Subcutaneous abdominal adipose tissue (tissue), 5 donors: ENCODE measurements at regions not wholly inside any gene's neighbourhood (a gene's known extent, or its start where the extent isn't known, plus 50 kb on each side); places are given as distances from the start of the nearest gene placed in this dataset.
"Not testable (repeated sequence)": the region's sequence is repeated elsewhere in the genome, so short reads cannot be mapped to it uniquely, and the experiment has no call there.

Experiments used
- H3K27ac ChIP-seq: one replicate; pipeline ENCODE4 v1.7.0; 2013; ENCODE audit warnings: low read depth, mild to moderate bottlenecking, inconsistent platforms, low read length, moderate library complexity
- H3K27me3 ChIP-seq, 5 donors: one replicate each; pipeline ENCODE4 v1.7.0; 2013; ENCODE audit warnings: low read length in 5 of 5, inconsistent platforms in 1 of 5; ENCODE audit not compliant: control insufficient read depth in 5 of 5, insufficient read depth in 4 of 5
- H3K36me3 ChIP-seq, 5 donors: one replicate each; pipeline ENCODE4 v1.7.0; 2013; ENCODE audit warnings: low read length in 5 of 5; ENCODE audit not compliant: control insufficient read depth in 5 of 5, insufficient read depth in 5 of 5
- H3K4me1 ChIP-seq, 5 donors: one replicate each; pipeline ENCODE4 v1.7.0; 2013; ENCODE audit warnings: low read length in 5 of 5, mild to moderate bottlenecking in 3 of 5, moderate library complexity in 1 of 5; ENCODE audit not compliant: control insufficient read depth in 5 of 5, insufficient read depth in 5 of 5
- H3K4me3 ChIP-seq, 5 donors: one replicate each; pipeline ENCODE4 v1.7.0; 2013; ENCODE audit warnings: low read length in 5 of 5, low read depth in 1 of 5
- H3K9ac ChIP-seq, 5 donors: one replicate each; pipeline ENCODE4 v1.7.0; 2013; ENCODE audit warnings: low read length in 5 of 5, mild to moderate bottlenecking in 4 of 5, moderate library complexity in 3 of 5
- H3K9me3 ChIP-seq, 5 donors: one replicate each; pipeline ENCODE4 v1.7.0; 2013; ENCODE audit warnings: low read length in 5 of 5; ENCODE audit not compliant: control insufficient read depth in 5 of 5
- donor health status: healthy.
- donor health status: healthy.
- donor health status: healthy.
- donor health status: healthy.
- donor health status: healthy.

DNA sequence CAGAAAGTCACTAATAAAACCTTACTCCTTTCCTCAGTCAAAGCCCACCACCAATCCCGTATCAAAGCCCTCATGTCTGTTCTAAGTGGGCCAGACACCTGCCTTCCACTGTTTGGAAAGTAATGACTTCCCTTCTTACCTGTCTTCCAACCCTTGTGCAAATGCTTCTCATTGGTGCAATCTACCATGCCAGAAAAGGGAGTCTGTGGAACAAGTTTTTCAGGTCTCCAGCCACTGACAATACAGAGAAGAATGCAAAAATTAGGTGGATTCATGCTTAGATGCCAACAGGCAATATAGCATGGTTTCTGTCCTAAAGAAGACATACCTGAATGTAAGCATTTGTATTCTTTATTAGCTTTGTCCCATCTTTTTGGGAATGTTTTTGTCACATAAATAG, 1140.6 kb upstream of the LRRTM1 start:
- Histone ChIP-seq H3K4me3 (no peak overlapping the region), H3K9ac (no peak overlapping the region), H3K27me3 (no peaks in the 10 kb centered on the region), H3K36me3 (no peaks in the 10 kb centered on the region), H3K27ac (no peak overlapping the region), H3K9me3 (no peaks in the 10 kb centered on the region), H3K4me1 (no peaks in the 10 kb centered on the region)

DNA sequence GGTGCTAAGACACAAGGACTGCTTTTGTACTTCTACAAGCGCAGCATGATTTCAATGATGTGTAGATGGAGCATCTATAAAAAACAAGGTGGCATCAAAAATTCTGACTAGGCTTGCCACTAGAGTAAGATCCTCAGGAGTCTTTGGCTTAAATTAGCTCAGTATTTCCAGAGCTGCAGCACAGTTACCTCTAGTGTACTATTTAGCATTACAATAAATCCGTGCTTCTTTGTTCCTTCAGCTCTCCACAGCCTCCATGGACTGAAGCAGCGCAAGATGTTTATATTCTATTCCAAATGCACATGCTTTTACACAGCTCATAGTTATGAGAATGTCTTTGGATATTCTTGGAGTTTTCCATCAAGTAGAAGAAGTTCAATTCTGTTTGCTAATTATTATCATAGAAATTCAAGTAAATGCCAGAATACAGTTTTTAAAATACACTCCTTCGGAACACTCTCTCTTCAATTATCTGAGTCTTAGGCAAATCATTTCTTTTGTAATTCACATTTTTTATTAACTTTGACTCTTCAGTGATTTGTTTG, 1133.0 kb upstream of the LRRTM1 start:
- Histone ChIP-seq H3K9me3 (peaks cover 0 to 2% (median 0%) of the 10 kb centered on the region in 5 donors), H3K27me3 (no peaks in the 10 kb centered on the region), H3K4me1 (no peaks in the 10 kb centered on the region), H3K9ac (no peak overlapping the region), H3K27ac (no peak overlapping the region), H3K4me3 (no peak overlapping the region), H3K36me3 (no peaks in the 10 kb centered on the region)

DNA sequence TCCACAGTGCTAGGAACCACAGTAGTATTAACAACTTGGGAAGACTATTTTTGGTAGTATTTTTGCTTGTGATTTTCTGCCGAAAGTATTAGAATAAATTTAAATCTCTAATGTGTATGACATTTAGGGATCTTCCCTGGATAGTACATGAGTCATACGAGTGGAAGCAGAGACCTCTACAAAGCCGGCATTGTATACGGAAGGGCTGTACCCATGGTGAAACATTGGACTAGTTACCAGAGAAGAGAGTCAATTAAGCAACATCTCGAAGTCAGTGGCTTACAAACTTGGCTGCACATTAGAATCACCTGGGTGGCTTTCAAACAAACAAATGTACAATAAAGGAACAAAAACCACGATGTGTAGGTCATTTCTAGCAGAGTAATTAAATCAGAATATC, 1131.7 kb upstream of the LRRTM1 start:
- Histone ChIP-seq H3K9me3 (peaks cover 0 to 2% (median 0%) of the 10 kb centered on the region in 5 donors), H3K4me1 (no peaks in the 10 kb centered on the region), H3K27ac (no peak overlapping the region), H3K4me3 (no peak overlapping the region), H3K27me3 (no peaks in the 10 kb centered on the region), H3K9ac (no peak overlapping the region), H3K36me3 (no peaks in the 10 kb centered on the region)

DNA sequence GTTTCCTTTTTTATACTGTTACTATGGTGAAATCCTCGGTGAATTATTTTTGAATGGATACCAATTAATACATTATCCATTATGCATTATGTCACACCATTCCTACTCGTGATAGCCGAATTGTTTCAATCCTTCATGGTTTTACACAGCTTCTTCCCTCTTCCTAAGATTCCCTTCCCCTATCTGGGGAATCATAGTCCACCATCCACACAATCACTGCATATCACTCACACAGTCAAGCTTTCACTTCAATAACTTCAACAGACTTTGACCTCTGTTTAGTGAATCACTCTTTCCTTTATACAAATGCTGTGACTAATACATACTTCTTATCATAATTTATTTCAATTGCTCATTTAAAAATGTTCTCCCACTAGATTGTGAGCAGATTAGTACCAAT, 1108.1 kb upstream of the LRRTM1 start:
- Histone ChIP-seq H3K4me3 (no peak overlapping the region), H3K27me3 (no peaks in the 10 kb centered on the region)

DNA sequence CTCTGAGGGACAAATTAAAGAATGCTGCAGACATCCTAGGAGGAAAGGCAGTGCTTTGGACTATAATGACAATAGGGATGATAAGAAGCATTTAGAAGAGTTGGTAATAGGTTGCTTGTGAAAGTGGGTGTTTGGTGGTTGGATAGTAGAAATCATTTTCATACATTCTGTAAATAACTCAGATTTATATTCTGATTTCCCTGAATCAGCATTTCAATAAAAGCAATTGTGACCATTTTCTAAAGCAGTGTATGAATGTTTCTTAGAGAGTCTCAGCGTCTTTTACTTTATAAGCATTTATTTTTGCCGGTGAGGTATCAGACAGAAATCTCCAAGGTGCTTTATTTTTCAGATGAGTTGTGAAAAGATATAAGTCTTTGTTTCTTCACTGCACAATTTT, 1099.0 kb upstream of the LRRTM1 start:
- no peak overlapping the region for H3K4me3 ChIP-seq
- no peaks in the 10 kb centered on the region for H3K9me3 ChIP-seq
- no peaks in the 10 kb centered on the region for H3K27me3 ChIP-seq
- no peak overlapping the region for H3K9ac ChIP-seq
- no peaks in the 10 kb centered on the region for H3K4me1 ChIP-seq
- no peaks in the 10 kb centered on the region for H3K36me3 ChIP-seq
- no peak overlapping the region for H3K27ac ChIP-seq

More for the DNA sequence above, 1108.1 kb upstream of the LRRTM1 start:
- no peak overlapping the region for H3K9ac ChIP-seq
- no peaks in the 10 kb centered on the region for H3K36me3 ChIP-seq
- H3K27ac ChIP-seq, result no peak overlapping the region
- H3K4me1 ChIP-seq, result no peaks in the 10 kb centered on the region
- no peaks in the 10 kb centered on the region for H3K9me3 ChIP-seq

DNA sequence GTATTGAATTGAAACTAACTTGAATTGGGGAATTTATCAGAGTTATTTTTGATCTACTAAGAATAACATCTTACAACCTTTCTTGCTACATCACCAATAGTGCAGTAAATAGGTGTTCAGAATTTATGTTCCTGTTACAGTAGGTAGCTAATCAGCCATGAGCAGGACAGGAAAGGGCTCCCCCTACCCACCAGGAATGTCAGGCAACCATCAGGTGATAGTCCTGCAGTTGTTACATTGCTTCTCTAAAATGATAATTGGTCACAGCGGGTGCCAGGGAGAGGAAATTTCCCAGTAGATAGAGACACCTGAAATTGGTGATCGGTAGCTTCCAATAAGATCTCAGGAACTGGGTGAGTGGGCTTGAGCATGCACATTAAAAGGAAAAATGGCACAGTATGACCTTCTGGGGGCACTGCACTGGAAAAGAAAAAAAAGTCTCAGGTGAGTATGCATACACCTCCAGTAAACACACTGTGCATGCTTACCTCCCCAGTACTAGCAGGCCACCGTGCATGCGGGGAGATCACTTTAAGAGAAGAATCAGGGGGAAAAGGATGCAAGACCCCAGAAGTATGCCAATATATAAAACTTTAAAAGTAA, 1092.0 kb upstream of the LRRTM1 start:
- H3K9me3 ChIP-seq, result peaks cover 0 to 2% (median 0%) of the 10 kb centered on the region in 5 donors
- H3K4me1 ChIP-seq, result peaks cover 0 to 3% (median 0%) of the 10 kb centered on the region in 5 donors
- H3K27me3 ChIP-seq, result no peaks in the 10 kb centered on the region
- no peak overlapping the region for H3K27ac ChIP-seq
- H3K9ac ChIP-seq, result no peak overlapping the region
- no peaks in the 10 kb centered on the region for H3K36me3 ChIP-seq
- H3K4me3 ChIP-seq, result no peak overlapping the region

DNA sequence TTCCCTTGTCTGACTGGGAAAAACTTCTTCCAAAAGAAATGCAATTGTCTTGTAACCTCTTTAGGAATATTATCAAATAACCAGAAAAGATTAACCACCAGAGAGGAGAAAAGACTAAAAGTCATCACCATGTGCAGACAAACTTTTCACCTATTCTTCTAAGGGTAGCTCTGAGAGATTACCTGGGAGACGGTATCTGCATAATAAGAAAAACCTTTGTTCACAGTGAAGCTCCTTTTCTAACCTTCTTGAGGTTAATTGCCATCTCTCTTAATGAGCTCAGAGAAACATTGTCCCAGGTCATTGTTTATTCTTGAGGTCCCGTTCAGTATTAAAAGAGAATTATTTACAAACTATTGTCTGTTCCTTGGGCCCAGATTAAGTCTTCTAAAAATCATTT, 1091.2 kb upstream of the LRRTM1 start:
- Histone ChIP-seq H3K4me1 (peaks cover 0 to 3% (median 0%) of the 10 kb centered on the region in 5 donors), H3K9me3 (peaks cover 0 to 6% (median 0%) of the 10 kb centered on the region in 5 donors), H3K36me3 (no peaks in the 10 kb centered on the region), H3K27ac (no peak overlapping the region), H3K27me3 (no peaks in the 10 kb centered on the region), H3K9ac (no peak overlapping the region), H3K4me3 (no peak overlapping the region)

DNA sequence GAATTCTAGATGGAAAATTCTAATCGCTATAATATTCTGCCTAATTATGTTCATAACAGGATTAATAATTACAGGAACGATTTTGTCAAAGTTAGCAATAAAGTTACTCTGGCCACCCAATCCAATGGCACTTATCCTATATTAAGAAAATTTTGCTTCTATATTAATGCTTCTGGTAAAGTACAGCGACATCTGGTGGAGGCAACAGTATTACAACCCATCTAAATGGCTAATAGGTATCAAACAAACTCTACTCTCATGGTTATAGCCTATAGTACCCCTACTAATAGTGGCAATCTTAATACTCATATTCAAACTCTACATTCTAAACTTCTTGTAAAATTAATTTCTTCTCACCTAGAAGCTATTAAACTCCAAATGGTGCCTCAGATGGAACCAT, 1084.7 kb upstream of the LRRTM1 start:
- peaks cover 0 to 3% (median 0%) of the 10 kb centered on the region in 5 donors for H3K4me1 ChIP-seq
- H3K27me3 ChIP-seq, result no peaks in the 10 kb centered on the region
- peaks cover 0 to 21% (median 0%) of the 10 kb centered on the region in 5 donors for H3K9me3 ChIP-seq
- no peak overlapping the region for H3K4me3 ChIP-seq
- H3K36me3 ChIP-seq, result no peaks in the 10 kb centered on the region
- no peak overlapping the region for H3K27ac ChIP-seq
- H3K9ac ChIP-seq, result no peak overlapping the region

DNA sequence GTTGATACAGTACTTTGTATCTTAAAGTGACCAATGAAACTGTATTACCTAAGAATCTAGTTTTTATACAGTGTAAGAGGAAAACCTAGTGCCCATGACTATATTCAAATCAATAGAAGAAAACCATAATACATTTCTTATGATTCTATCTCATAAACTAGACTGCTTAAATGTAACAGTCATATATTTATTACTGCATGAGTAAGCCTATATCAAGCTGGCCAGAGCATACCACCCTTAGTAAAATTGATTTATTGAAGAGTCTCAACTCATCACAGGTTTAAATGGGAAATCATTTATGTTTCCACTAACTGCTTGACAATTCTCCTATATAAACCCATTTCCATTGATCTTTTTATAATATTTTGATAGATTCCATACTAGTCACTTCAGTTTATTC, 1059.2 kb upstream of the LRRTM1 start:
- Histone ChIP-seq H3K27me3 (no peaks in the 10 kb centered on the region), H3K4me1 (no peaks in the 10 kb centered on the region), H3K27ac (no peak overlapping the region), H3K36me3 (no peaks in the 10 kb centered on the region), H3K9me3 (no peaks in the 10 kb centered on the region), H3K4me3 (no peak overlapping the region), H3K9ac (no peak overlapping the region)

DNA sequence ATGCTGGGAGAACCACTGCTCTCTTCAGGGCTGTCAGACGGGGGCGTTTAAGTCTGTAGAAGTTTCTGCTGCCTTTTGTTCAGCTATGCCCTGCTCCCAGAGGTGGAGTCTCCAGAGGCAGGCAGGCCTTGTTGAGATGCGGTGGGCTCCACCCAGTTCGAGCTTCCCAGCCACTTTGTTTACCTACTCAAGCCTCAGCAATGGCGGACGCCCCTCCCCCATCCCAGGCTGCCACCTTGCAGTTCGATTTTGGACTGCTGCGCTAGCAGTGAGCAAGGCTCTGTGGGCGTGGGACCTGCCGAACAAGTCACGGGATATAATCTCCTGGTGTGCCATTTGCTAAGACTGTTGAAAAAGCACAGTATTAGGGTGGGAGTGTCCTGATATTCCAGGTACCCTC, 1057.9 kb upstream of the LRRTM1 start:
- H3K27ac ChIP-seq, result not testable (repeated sequence)

More for the DNA sequence above, 1057.9 kb upstream of the LRRTM1 start:
- H3K9ac ChIP-seq, H3K9me3 ChIP-seq, H3K4me1 ChIP-seq, H3K36me3 ChIP-seq, H3K4me3 ChIP-seq, H3K27me3 ChIP-seq: not testable (repeated sequence)
